CD4-positive, alpha-beta T cell (primary cell): ENCODE measurements at regions not wholly inside any gene's neighbourhood (a gene's known extent, or its start where the extent isn't known, plus 50 kb on each side); places are given as distances from the start of the nearest gene placed in this dataset.
"Not testable (repeated sequence)": the region's sequence is repeated elsewhere in the genome, so short reads cannot be mapped to it uniquely, and the experiment has no call there.

Experiments used
- ATAC-seq: fragments of 200-7000 bp; cut with Tn5 transposase; one replicate; pipeline ENCODE4 v1.10.0; 2022; ENCODE audit warnings: mild to moderate bottlenecking; ENCODE audit not compliant: poor library complexity
- CTCF ChIA-PET: fragments of 350-600 bp; sonication (Branson Sonifier 250); formaldehyde crosslinking; loops from one replicate; lab custom pipeline; 2021; ENCODE audit warnings: antibody characterized with exemption, inconsistent platforms; lab: Charles Lee
- POLR2A ChIA-PET: fragments of 350-600 bp; sonication (Branson Sonifier 250); formaldehyde crosslinking; loops from one replicate; lab custom pipeline; 2021; ENCODE audit warnings: antibody characterized with exemption, inconsistent platforms; lab: Charles Lee
- DNase-seq, 14 experiments: peaks; one replicate each; pipeline ENCODE4 v3.0.0-alpha.2; 2013 to 2020; ENCODE audit warnings: mixed read lengths in 2 of 14
- H3K27ac ChIP-seq, 2 donors: one replicate each; pipeline versions ENCODE4 v1.5.1 to v1.7.0; 2013; ENCODE audit warnings: low read length in 2 of 2, low read depth in 1 of 2, mild to moderate bottlenecking in 1 of 2
- H3K27me3 ChIP-seq, 2 experiments: 1 replicate in 1 of 2; 2 replicates in 1 of 2; pipeline versions ENCODE4 v1.6.1 to v1.7.0; 2013; ENCODE audit warnings: low read length in 2 of 2, control low read depth in 1 of 2, mild to moderate bottlenecking in 1 of 2, moderate library complexity in 1 of 2; ENCODE audit not compliant: insufficient read depth in 2 of 2, control insufficient read depth in 1 of 2
- H3K36me3 ChIP-seq: one replicate; pipeline ENCODE4 v1.6.1; 2013; ENCODE audit warnings: low read length, control low read depth; ENCODE audit not compliant: insufficient read depth
- H3K4me1 ChIP-seq: one replicate; pipeline ENCODE4 v1.6.1; 2013; ENCODE audit warnings: low read length, control low read depth; ENCODE audit not compliant: insufficient read depth
- H3K4me3 ChIP-seq: one replicate; pipeline ENCODE4 v1.5.1; 2013; ENCODE audit warnings: mild to moderate bottlenecking, low read length, moderate library complexity
- H3K9me3 ChIP-seq, 2 experiments: 1 replicate in 1 of 2; 2 replicates in 1 of 2; pipeline versions ENCODE4 v1.6.1 to v1.7.0; 2013; ENCODE audit warnings: low read length in 2 of 2, mild to moderate bottlenecking in 2 of 2, control low read depth in 1 of 2, moderate library complexity in 1 of 2; ENCODE audit not compliant: control insufficient read depth in 1 of 2, insufficient read depth in 1 of 2
- H3K27ac Mint-ChIP-seq: one replicate; pipeline ENCODE4 v1.8.0; 2020; ENCODE audit warnings: mixed read lengths
- H3K27me3 Mint-ChIP-seq: one replicate; pipeline ENCODE4 v1.8.0; 2021; ENCODE audit warnings: mixed read lengths
- H3K36me3 Mint-ChIP-seq: one replicate; pipeline ENCODE4 v1.8.0; 2021; ENCODE audit warnings: low read depth, mixed read lengths
- H3K4me1 Mint-ChIP-seq: one replicate; pipeline ENCODE4 v1.8.0; 2021; ENCODE audit warnings: low read depth, mixed read lengths
- H3K4me3 Mint-ChIP-seq: one replicate; pipeline ENCODE4 v1.8.0; 2020; ENCODE audit warnings: mild to moderate bottlenecking, mixed read lengths
- H3K9me3 Mint-ChIP-seq: one replicate; pipeline ENCODE4 v1.8.0; 2020; ENCODE audit warnings: mixed read lengths
- intact Hi-C, 2 experiments: fragments of 100-400 bp; cut with DNase I in 1 of 2; cut with micrococcal nuclease in 1 of 2; formaldehyde crosslinking; loops; one replicate each; pipeline versions ENCODE4 v1.15.1 to v1.9.0; 2023 to 2025; cut with DNase I, micrococcal nuclease
- TF ChIP-seq, protein P1 (sequence below): fragments of 200-600 bp; IDR thresholded peaks from one replicate; pipeline ENCODE4 v1.8.0; 2022; ENCODE audit warnings: antibody characterized with exemption, mild to moderate bottlenecking

DNA sequence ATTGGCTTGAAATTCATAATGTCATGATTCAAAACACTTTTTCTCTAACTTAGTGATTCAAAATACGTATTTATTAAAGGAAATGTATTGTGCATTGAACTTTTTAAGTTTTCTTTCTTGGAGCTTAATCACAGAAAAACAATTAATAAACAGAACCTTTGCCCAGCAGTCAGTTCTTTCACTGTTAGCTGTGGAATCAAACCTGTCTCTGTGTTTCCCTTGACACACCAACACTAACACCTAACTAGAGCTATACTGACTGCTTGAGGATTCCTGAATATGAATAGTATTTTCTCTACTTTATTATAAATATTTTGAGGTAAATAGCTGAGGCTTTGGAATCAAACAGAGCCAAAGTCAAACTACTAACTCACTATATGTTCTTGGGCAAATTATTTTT lies 296.4 kb downstream of the HIVEP2 start:
- Histone ChIP-seq H3K4me3 (no peak overlapping the region), H3K27me3 (no peaks in the 10 kb centered on the region), H3K36me3 (no peaks in the 10 kb centered on the region), H3K9me3 (no peaks in the 10 kb centered on the region), H3K27ac (no peak overlapping the region), H3K4me1 (no peaks in the 10 kb centered on the region)
- TF ChIP-seq, protein P1, sequence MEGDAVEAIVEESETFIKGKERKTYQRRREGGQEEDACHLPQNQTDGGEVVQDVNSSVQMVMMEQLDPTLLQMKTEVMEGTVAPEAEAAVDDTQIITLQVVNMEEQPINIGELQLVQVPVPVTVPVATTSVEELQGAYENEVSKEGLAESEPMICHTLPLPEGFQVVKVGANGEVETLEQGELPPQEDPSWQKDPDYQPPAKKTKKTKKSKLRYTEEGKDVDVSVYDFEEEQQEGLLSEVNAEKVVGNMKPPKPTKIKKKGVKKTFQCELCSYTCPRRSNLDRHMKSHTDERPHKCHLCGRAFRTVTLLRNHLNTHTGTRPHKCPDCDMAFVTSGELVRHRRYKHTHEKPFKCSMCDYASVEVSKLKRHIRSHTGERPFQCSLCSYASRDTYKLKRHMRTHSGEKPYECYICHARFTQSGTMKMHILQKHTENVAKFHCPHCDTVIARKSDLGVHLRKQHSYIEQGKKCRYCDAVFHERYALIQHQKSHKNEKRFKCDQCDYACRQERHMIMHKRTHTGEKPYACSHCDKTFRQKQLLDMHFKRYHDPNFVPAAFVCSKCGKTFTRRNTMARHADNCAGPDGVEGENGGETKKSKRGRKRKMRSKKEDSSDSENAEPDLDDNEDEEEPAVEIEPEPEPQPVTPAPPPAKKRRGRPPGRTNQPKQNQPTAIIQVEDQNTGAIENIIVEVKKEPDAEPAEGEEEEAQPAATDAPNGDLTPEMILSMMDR: no peak
- Mint-ChIP-seq H3K9me3 (no peaks in the 10 kb centered on the region), H3K27me3 (no peaks in the 10 kb centered on the region), H3K27ac (no peak overlapping the region), H3K36me3 (no peaks in the 10 kb centered on the region), H3K4me1 (no peaks in the 10 kb centered on the region), H3K4me3 (no peak overlapping the region)
- intact Hi-C loops: no loop called here
- ChIA-PET POLR2A (interaction anchor here (0.7 kb wide), 1 partner anchor 129 kb away, joined by 3 read pairs; no protein-coding TSS in a partner anchor), CTCF (no interaction called here)
- ATAC-seq (no peak), DNase-seq (no peak)

DNA sequence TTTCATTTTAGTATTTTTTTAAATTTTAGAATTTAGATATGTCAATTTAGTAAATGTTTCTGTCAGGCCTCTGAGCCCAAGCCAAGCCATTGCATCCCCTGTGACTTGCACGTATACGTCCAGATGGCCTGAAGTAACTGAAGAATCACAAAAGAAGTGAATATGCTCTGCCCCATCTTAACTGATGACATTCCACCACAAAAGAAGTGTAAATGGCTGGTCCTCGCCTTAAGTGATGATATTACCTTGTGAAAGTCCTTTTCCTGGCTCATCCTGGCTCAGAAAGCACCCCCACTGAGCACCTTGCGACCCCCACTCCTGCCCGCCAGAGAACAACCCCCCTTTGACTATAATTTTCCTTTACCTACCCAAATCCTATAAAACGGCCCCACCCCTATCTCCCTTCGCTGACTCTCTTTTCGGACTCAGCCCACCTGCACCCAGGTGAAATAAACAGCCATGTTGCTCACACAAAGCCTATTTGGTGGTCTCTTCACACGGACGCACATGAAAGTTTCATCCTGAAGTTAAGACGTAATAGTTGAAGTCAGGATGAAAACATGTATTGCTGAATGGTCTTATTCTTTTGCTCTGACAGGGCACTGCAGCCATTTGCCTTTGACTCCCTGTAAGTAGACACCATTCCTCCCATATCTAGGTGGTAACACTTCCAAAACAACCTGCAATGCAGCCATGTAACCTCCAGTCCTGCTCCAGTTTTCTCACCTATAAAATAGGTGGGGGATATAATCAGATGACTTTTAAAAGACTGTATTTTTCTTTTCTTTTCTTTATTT lies 295.3 kb downstream of the HIVEP2 start:
- H3K36me3 Mint-ChIP-seq, H3K9me3 ChIP-seq, H3K4me1 Mint-ChIP-seq, H3K9me3 Mint-ChIP-seq, DNase-seq, H3K4me3 ChIP-seq, intact Hi-C loops, ATAC-seq, H3K27ac ChIP-seq, H3K4me3 Mint-ChIP-seq, H3K27me3 ChIP-seq, H3K27me3 Mint-ChIP-seq, CTCF ChIA-PET, H3K4me1 ChIP-seq, H3K27ac Mint-ChIP-seq, H3K36me3 ChIP-seq: not testable (repeated sequence)
- POLR2A ChIA-PET: interaction anchor here (0.6 kb wide), 1 partner anchor 332 kb away, joined by 4 read pairs; no protein-coding TSS in a partner anchor

DNA sequence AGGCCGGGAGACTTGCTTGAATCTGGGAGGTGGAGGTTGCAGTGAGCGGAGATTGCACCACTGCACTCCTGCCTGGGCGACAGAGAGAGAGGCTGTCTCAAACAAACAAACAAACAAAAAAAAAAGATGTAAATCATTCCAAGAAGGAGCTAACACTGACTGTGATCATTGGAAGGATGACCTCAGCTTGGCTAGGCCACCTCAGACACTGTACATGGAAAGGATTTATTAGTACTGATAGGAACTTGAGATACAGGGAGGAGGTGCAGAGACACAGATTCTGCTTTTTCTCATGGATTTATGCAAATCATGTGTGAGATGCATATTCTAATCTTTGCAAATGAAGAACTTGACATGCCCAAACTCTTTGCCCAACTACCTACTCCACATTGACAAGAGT lies 293.6 kb downstream of the HIVEP2 start:
- intact Hi-C loops: no loop called here
- H3K36me3 ChIP-seq: no peaks in the 10 kb centered on the region
- Mint-ChIP-seq H3K27ac (no peak overlapping the region), H3K4me3 (no peak overlapping the region), H3K27me3 (no peaks in the 10 kb centered on the region), H3K36me3 (no peaks in the 10 kb centered on the region), H3K9me3 (no peaks in the 10 kb centered on the region), H3K4me1 (no peaks in the 10 kb centered on the region)
- H3K9me3 ChIP-seq: no peaks in the 10 kb centered on the region
- no peaks in the 10 kb centered on the region for H3K4me1 ChIP-seq
- no peak overlapping the region for H3K4me3 ChIP-seq
- DNase-seq (no peak), ATAC-seq (no peak)
- CTCF ChIA-PET: no interaction called here
- POLR2A ChIA-PET: no interaction called here
- H3K27ac ChIP-seq: no peak overlapping the region
- TF ChIP-seq, protein P1: no peak
- no peaks in the 10 kb centered on the region for H3K27me3 ChIP-seq
